ENCODE measurements at regions not wholly inside any gene's neighbourhood (a gene's known extent, or its start where the extent isn't known, plus 50 kb on each side); places are given as distances from the start of the nearest gene placed in this dataset.
A peak's percentile ranks its signal among the peaks of the same experiment; 100 is the strongest.

DNA sequence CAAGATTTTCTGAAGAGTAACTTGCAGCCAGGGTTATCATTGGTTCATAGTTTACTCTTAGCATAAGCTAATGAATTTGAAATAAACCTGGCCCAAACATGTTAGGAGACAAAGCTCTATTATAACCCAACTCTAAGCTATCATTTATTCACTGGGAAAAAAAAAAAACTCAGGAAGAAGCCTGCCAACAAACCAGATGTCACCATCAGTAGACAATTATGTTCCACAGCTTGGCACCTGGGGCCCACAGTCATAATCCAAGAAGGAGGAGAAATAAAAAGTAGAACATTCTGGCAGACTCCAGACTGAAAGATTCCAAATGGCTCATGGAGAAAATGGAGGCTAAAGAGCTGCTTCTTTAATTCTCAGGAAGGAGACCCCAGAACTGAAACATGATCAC, 100.0 kb upstream of the CNR1 start:
- TF ChIP-seq, protein P1, sequence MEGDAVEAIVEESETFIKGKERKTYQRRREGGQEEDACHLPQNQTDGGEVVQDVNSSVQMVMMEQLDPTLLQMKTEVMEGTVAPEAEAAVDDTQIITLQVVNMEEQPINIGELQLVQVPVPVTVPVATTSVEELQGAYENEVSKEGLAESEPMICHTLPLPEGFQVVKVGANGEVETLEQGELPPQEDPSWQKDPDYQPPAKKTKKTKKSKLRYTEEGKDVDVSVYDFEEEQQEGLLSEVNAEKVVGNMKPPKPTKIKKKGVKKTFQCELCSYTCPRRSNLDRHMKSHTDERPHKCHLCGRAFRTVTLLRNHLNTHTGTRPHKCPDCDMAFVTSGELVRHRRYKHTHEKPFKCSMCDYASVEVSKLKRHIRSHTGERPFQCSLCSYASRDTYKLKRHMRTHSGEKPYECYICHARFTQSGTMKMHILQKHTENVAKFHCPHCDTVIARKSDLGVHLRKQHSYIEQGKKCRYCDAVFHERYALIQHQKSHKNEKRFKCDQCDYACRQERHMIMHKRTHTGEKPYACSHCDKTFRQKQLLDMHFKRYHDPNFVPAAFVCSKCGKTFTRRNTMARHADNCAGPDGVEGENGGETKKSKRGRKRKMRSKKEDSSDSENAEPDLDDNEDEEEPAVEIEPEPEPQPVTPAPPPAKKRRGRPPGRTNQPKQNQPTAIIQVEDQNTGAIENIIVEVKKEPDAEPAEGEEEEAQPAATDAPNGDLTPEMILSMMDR (IDR thresholded peaks at IDR 0.05) = no peak
- TF ChIP-seq EZH2 (IDR thresholded peaks at IDR 0.05) (no peak), EZH2phosphoT487 (IDR thresholded peaks at IDR 0.05) (no peak)
- H3F3A ChIP-seq (ENCODE audit: low read depth) = no peaks in the 10 kb centered on the region
- H3K36me3 ChIP-seq = no peaks in the 10 kb centered on the region
- no peak overlapping the region for H3K4me3 ChIP-seq
- DNase-seq (ENCODE audit: low spot score) = no peak
- Mint-ChIP-seq H3K4me3 (no peak overlapping the region), H3K36me3 (no peaks in the 10 kb centered on the region), H3K9me3 (no peaks in the 10 kb centered on the region), H3K27me3 (ENCODE audit: insufficient read depth, low read depth) (no peaks in the 10 kb centered on the region), H3K27ac (no peak overlapping the region), H3K4me1 (peaks cover 18% of the 10 kb centered on the region)
- no peaks in the 10 kb centered on the region for H3K79me2 ChIP-seq (ENCODE audit: low read depth)
- no peaks in the 10 kb centered on the region for H4K20me1 ChIP-seq (ENCODE audit: low read depth)
- no peak overlapping the region for H3K27ac ChIP-seq
- no peak overlapping the region for H2AFZ ChIP-seq (replicated peaks)
- H3K9ac ChIP-seq = no peak overlapping the region
- H3K4me2 ChIP-seq = no peak overlapping the region
- no peaks in the 10 kb centered on the region for H3K9me3 ChIP-seq (ENCODE audit: low read depth)
- no peaks in the 10 kb centered on the region for H3K27me3 ChIP-seq
- H3K4me1 ChIP-seq = peaks cover 6% of the 10 kb centered on the region

DNA sequence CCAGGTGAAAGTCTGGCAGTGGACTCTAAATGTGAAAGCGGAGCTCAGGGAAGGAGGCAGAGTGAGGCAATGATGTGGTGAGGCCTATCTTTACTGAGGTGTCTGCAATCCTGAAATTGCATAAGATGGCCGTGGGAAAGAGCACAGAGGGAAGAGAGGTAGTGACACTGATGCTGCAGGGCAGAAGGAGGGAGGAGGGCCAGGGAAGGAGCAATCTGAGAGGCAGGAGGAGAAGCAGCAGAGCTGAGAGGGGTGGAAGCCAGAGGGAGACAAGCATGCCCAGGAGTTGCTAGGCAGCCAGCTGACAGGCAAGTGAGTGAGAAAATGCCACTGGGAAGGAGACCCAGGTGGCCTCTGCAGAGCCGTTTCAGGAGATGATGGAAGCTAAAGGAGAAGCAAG, 97.4 kb upstream of the CNR1 start:
- H3K79me2 ChIP-seq (ENCODE audit: low read depth) = no peaks in the 10 kb centered on the region
- Mint-ChIP-seq H3K4me1 (peaks cover 14% of the 10 kb centered on the region), H3K9me3 (no peaks in the 10 kb centered on the region), H3K36me3 (no peaks in the 10 kb centered on the region), H3K4me3 (no peak overlapping the region), H3K27ac (no peak overlapping the region), H3K27me3 (ENCODE audit: insufficient read depth, low read depth) (no peaks in the 10 kb centered on the region)
- H3K4me3 ChIP-seq = no peak overlapping the region
- H3K27ac ChIP-seq = no peak overlapping the region
- DNase-seq (ENCODE audit: low spot score) = peak; percentile 23
- H4K20me1 ChIP-seq (ENCODE audit: low read depth) = no peaks in the 10 kb centered on the region
- H3F3A ChIP-seq (ENCODE audit: low read depth) = no peaks in the 10 kb centered on the region
- no peaks in the 10 kb centered on the region for H3K36me3 ChIP-seq
- no peak overlapping the region for H3K4me2 ChIP-seq
- H3K9ac ChIP-seq = no peak overlapping the region
- H3K9me3 ChIP-seq (ENCODE audit: low read depth) = no peaks in the 10 kb centered on the region
- TF ChIP-seq EZH2phosphoT487 (IDR thresholded peaks at IDR 0.05) (no peak), EZH2 (IDR thresholded peaks at IDR 0.05) (no peak)
- TF ChIP-seq, protein P1 (IDR thresholded peaks at IDR 0.05) = no peak
- H3K4me1 ChIP-seq = peaks cover 6% of the 10 kb centered on the region
- peak overlapping the region; percentile 50 for H2AFZ ChIP-seq (replicated peaks)
- H3K27me3 ChIP-seq = no peaks in the 10 kb centered on the region

DNA sequence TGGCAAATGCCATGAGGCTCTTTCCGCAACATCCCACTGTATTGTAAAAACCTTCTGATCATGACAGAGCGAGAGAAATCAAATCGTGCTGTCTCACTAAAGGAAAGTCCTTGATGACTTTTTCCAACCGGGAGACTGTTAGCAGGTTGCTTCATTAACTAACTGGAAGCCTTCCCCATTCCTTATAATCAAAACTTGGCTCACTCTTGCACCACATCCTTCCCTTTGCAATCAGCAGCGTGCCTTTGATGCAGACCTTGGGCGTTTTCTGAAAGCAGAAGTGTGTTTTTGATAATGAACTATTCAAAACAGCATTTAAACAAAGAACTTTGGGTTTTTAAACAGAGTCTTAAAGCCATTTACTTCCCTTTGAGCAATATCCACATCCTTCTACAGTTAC, 96.2 kb upstream of the CNR1 start:
- Histone ChIP-seq H3K27me3 (no peaks in the 10 kb centered on the region), H3K36me3 (no peaks in the 10 kb centered on the region), H3K9me3 (ENCODE audit: low read depth) (no peaks in the 10 kb centered on the region), H3K79me2 (ENCODE audit: low read depth) (no peaks in the 10 kb centered on the region), H3K27ac (no peak overlapping the region), H3F3A (ENCODE audit: low read depth) (no peaks in the 10 kb centered on the region), H3K4me3 (no peak overlapping the region), H3K4me1 (peaks cover 6% of the 10 kb centered on the region), H3K9ac (no peak overlapping the region), H2AFZ (replicated peaks) (no peak overlapping the region), H3K4me2 (no peak overlapping the region), H4K20me1 (ENCODE audit: low read depth) (no peaks in the 10 kb centered on the region)
- no peak overlapping the region for H3K27ac Mint-ChIP-seq
- no peaks in the 10 kb centered on the region for H3K36me3 Mint-ChIP-seq
- H3K27me3 Mint-ChIP-seq (ENCODE audit: insufficient read depth, low read depth) = no peaks in the 10 kb centered on the region
- TF ChIP-seq, protein P1 (IDR thresholded peaks at IDR 0.05) = no peak
- no peak for TF ChIP-seq EZH2phosphoT487 (IDR thresholded peaks at IDR 0.05)
- no peak for TF ChIP-seq EZH2 (IDR thresholded peaks at IDR 0.05)
- H3K9me3 Mint-ChIP-seq = peaks cover 8% of the 10 kb centered on the region
- H3K4me3 Mint-ChIP-seq = no peak overlapping the region
- H3K4me1 Mint-ChIP-seq = peaks cover 9% of the 10 kb centered on the region
- DNase-seq (ENCODE audit: low spot score) = no peak

Data from neural progenitor cell (in vitro differentiated cells).